IMR-90 (cell line): ENCODE measurements at regions not wholly inside any gene's neighbourhood (a gene's known extent, or its start where the extent isn't known, plus 50 kb on each side); places are given as distances from the start of the nearest gene placed in this dataset.

Experiments
- ATAC-seq: fragments of 200-7000 bp; cut with Tn5 transposase; 2 replicates; pipeline ENCODE4 v1.9.1; 2020; ENCODE audit warnings: low read depth, mild to moderate bottlenecking, moderate library complexity
- BruUV-seq: library from RNA; stranded (reverse); fragments of 400-500 nt; replicated peaks from 2 replicates; lab custom pipeline; 2021; lab: Mats Ljungman, UMichigan
- CTCF ChIA-PET: fragments of 300-600 bp; formaldehyde crosslinking; extraction: SDS; loops from one replicate; lab custom pipeline; 2021; ENCODE audit warnings: antibody characterized with exemption; lab: Yijun Ruan, JAX
- POLR2A ChIA-PET: fragments of 300-600 bp; sonication (Branson Sonifier 250); formaldehyde crosslinking; loops from one replicate; lab custom pipeline; 2022; ENCODE audit warnings: antibody characterized with exemption; ENCODE audit not compliant: unreplicated experiment; lab: Charles Lee
- DNase-seq: peaks from one replicate; pipeline ENCODE4 v3.0.0; 2013
- H2AFZ ChIP-seq: replicated peaks from 2 replicates; pipeline ENCODE3; 2013; ENCODE audit warnings: low read length, mild to moderate bottlenecking; ENCODE audit not compliant: poor library complexity
- H2AK5ac ChIP-seq: 2 replicates; pipeline ENCODE4 v1.6.1; 2013; ENCODE audit warnings: low read depth, low read length, inconsistent platforms
- H2AK9ac ChIP-seq: replicated peaks from 2 replicates; pipeline ENCODE3; 2013; ENCODE audit warnings: mild to moderate bottlenecking, low read depth, low read length, moderate library complexity; ENCODE audit not compliant: poor library complexity
- H2BK120ac ChIP-seq: 2 replicates; pipeline ENCODE4 v1.6.1; 2013; ENCODE audit warnings: low read depth, low read length, inconsistent platforms
- H2BK15ac ChIP-seq: 3 replicates; pipeline ENCODE4 v1.6.1; 2013; ENCODE audit warnings: low read depth, low read length, inconsistent platforms
- H2BK20ac ChIP-seq: 2 replicates; pipeline ENCODE4 v1.6.1; 2013; ENCODE audit warnings: low read depth, mild to moderate bottlenecking, inconsistent platforms, low read length, moderate library complexity
- H2BK5ac ChIP-seq: 2 replicates; pipeline ENCODE4 v1.6.1; 2013; ENCODE audit warnings: mild to moderate bottlenecking, low read depth, low read length, inconsistent platforms; ENCODE audit not compliant: poor library complexity, severe bottlenecking
- H3K14ac ChIP-seq: replicated peaks from 2 replicates; pipeline ENCODE4 v1.6.1; 2013; ENCODE audit warnings: low read depth, low read length, inconsistent platforms
- H3K18ac ChIP-seq: 2 replicates; pipeline ENCODE4 v1.6.1; 2013; ENCODE audit warnings: low read depth, low read length, control low read depth
- H3K23ac ChIP-seq: 2 replicates; pipeline ENCODE4 v1.6.1; 2013; ENCODE audit warnings: low read depth, low read length, inconsistent platforms
- H3K27ac ChIP-seq: 2 replicates; pipeline ENCODE4 v1.5.1; 2013; ENCODE audit warnings: mild to moderate bottlenecking, control low read depth, low read length; ENCODE audit not compliant: insufficient read depth
- H3K27me3 ChIP-seq: 2 replicates; pipeline ENCODE4 v1.6.1; 2013; ENCODE audit warnings: low read length; ENCODE audit not compliant: control insufficient read depth, insufficient read depth
- H3K36me3 ChIP-seq: 2 replicates; pipeline ENCODE4 v1.6.1; 2013; ENCODE audit warnings: low read length, mixed read lengths; ENCODE audit not compliant: control insufficient read depth, insufficient read depth
- H3K4ac ChIP-seq: 2 replicates; pipeline ENCODE4 v1.6.1; 2013; ENCODE audit warnings: low read depth, low read length, inconsistent platforms
- H3K4me1 ChIP-seq: 2 replicates; pipeline ENCODE4 v1.6.1; 2013; ENCODE audit warnings: low read length, mixed read lengths; ENCODE audit not compliant: control insufficient read depth, insufficient read depth
- H3K4me2 ChIP-seq: 2 replicates; pipeline ENCODE4 v1.6.1; 2013; ENCODE audit warnings: low read depth, mild to moderate bottlenecking, control low read depth, low read length, moderate library complexity
- H3K4me3 ChIP-seq: 2 replicates; pipeline ENCODE4 v1.5.1; 2013; ENCODE audit warnings: low read depth, mild to moderate bottlenecking, control low read depth, low read length, moderate library complexity; ENCODE audit not compliant: insufficient read depth
- H3K56ac ChIP-seq: 2 replicates; pipeline ENCODE4 v1.6.1; 2013; ENCODE audit warnings: low read length, inconsistent platforms; ENCODE audit not compliant: insufficient read depth; ENCODE audit errors: extremely low read depth
- H3K79me1 ChIP-seq, 2 experiments: 2 replicates each; pipeline ENCODE4 v1.6.1; 2013; ENCODE audit warnings: low read length in 2 of 2, inconsistent platforms in 1 of 2, low read depth in 1 of 2
- H3K9ac ChIP-seq: 2 replicates; pipeline ENCODE4 v1.6.1; 2013; ENCODE audit warnings: low read depth, low read length, control low read depth
- H3K9me1 ChIP-seq: 2 replicates; pipeline ENCODE4 v1.6.1; 2013; ENCODE audit warnings: low read length, inconsistent platforms; ENCODE audit not compliant: insufficient read depth
- H3K9me3 ChIP-seq: 2 replicates; pipeline ENCODE4 v1.6.1; 2013; ENCODE audit warnings: low read length; ENCODE audit not compliant: control insufficient read depth, insufficient read depth
- H4K20me1 ChIP-seq: 2 replicates; pipeline ENCODE4 v1.6.1; 2013; ENCODE audit warnings: low read length, inconsistent platforms; ENCODE audit not compliant: insufficient read depth
- H4K5ac ChIP-seq: 2 replicates; pipeline ENCODE4 v1.6.1; 2013; ENCODE audit warnings: mild to moderate bottlenecking, low read depth, low read length, control low read depth
- H4K8ac ChIP-seq, 2 experiments: 2 replicates each; pipeline ENCODE4 v1.6.1; 2013; ENCODE audit warnings: low read depth in 2 of 2, low read length in 2 of 2, control low read depth in 1 of 2, inconsistent platforms in 1 of 2
- H4K91ac ChIP-seq: 2 replicates; pipeline ENCODE4 v1.6.1; 2013; ENCODE audit warnings: low read depth, low read length, inconsistent platforms; ENCODE audit not compliant: insufficient read depth
- CHD1 ChIP-seq: IDR thresholded peaks from 2 replicates; pipeline ENCODE4 v1.6.1; 2012; ENCODE audit warnings: low read depth, low read length, improper control_type of control experiment
- RFX5 ChIP-seq: IDR thresholded peaks from 2 replicates; pipeline ENCODE4 v1.8.0; 2012; ENCODE audit warnings: low read depth, mild to moderate bottlenecking, low read length, moderate library complexity
- WGBS, 2 experiments: methylation state at CpG; one replicate each; pipeline versions ENCODE4 v1.1.5 to v1.1.7; 2013; ENCODE audit warnings: missing lambda C conversion rate in 2 of 2; ENCODE audit not compliant: insufficient read length in 1 of 2; ENCODE audit errors: extremely low coverage in 2 of 2; 5-methylcytosine and 5-hydroxymethylcytosine counted together
- dilution Hi-C: fragments of 300-500 bp; cut with HindIII; formaldehyde crosslinking; loops from one replicate; pipeline ENCODE4 v1.14.3; 2018; ENCODE audit warnings: low sequenced_read_pairs; ENCODE audit not compliant: unreplicated experiment
- in situ Hi-C: fragments of 300-500 bp; cut with MboI; formaldehyde crosslinking; loops from 3 replicates; pipeline ENCODE4 v1.14.3; 2019; ENCODE audit warnings: low sequenced_read_pairs, inconsistent platforms, mixed read lengths
- intact Hi-C: fragments of 100-400 bp; cut with micrococcal nuclease; formaldehyde crosslinking; loops from 2 replicates; pipeline ENCODE4 v1.10.0; 2022

DNA sequence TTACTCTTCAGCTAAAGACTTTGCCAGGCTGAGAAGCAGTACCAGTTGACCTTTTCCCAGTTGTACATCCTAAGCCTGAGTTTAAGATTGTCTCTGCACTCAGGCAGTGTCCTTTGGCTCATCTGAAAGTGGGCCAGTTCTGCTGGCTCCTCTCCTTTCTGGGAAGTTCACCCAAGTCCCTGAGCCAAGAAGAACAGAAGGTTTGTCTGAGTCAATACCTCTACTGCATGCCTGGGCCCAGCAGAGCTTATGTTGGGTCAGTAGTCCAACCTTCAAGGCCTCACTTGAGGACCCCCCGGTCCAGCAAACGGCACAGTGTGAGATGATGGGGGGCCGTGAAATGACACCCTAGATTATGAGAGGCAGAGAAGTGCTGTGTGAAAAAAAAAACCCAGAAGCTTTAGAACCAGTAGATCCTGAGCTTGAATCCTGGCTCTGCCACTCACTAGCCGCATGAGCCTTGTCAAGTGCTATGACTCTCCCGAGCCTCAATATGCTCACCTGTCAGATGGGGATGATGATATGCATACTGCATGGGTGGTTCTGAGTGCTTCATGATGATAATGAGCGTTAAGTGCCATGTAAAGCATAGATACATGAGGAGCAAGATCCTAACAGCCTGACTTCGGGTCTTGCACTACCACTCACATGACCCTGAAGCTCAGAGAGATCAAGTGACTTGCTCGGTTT, 156.0 kb downstream of the MACROH2A1 start:
- WGBS, 2 experiments, result 87% methylated on average over 3 of the region's 8 CpGs; no CpG with 5 or more reads in 1 of the 2 experiments

More for the DNA sequence above, 156.0 kb downstream of the MACROH2A1 start:
- Histone ChIP-seq H3K56ac (no peak overlapping the region; the same call in 1 of the 2 replicates), H2AK9ac (no peak overlapping the region), H2BK5ac (peak overlapping the region; percentile 22), H3K9me1 (peaks cover 45% of the 10 kb centered on the region), H3K18ac (peak overlapping the region; percentile 37; the same call in 1 of the 2 replicates), H3K4ac (peak overlapping the region; percentile 55), H4K8ac (peak overlapping the region; percentile 2 to 64; a peak in 1 of 4 replicates), H2AK5ac (peak overlapping the region; percentile 66), H2AFZ (no peak overlapping the region), H3K9me3 (no peaks in the 10 kb centered on the region), H3K14ac (peak overlapping the region; percentile 69), H2BK20ac (peak overlapping the region; percentile 53), H3K36me3 (no peaks in the 10 kb centered on the region), H3K27ac (no peak overlapping the region), H3K27me3 (no peaks in the 10 kb centered on the region), H4K20me1 (no peaks in the 10 kb centered on the region), H3K4me2 (no peak overlapping the region), H4K5ac (no peak overlapping the region; the same call in 1 of the 2 replicates), H4K91ac (peak overlapping the region; percentile 77), H2BK120ac (peak overlapping the region; percentile 94), H3K4me1 (peaks cover 56% of the 10 kb centered on the region), H3K23ac (peak overlapping the region; percentile 57; the same call in 1 of the 2 replicates), H3K79me1 (peaks cover 0 to 38% of the 10 kb centered on the region in 2 experiments; a peak in 2 of 4 replicates), H3K9ac (no peak overlapping the region), H3K4me3 (no peak overlapping the region), H2BK15ac (peak overlapping the region; percentile 88; the same call in 2 of the 3 replicates)
- dilution Hi-C loops, result no loop called here
- in situ Hi-C loops, result no loop called here
- intact Hi-C loops, result no loop called here
- ATAC-seq (no peak), DNase-seq (peak; percentile 34)
- ChIA-PET POLR2A (interaction anchor here (0.6 kb wide), 1 partner anchor 159 kb away, joined by 3 read pairs; no protein-coding TSS in a partner anchor), CTCF (interaction anchor here (1.4 to 1.6 kb wide), 2 partner anchors 22 to 34 kb away, joined by 5 to 7 read pairs; no protein-coding TSS in a partner anchor)
- no TSS peak for BruUV-seq
- TF ChIP-seq RFX5, result no peak
- no peak for TF ChIP-seq CHD1
